AG10803 (cell line): ENCODE measurements at regions not wholly inside any gene's neighbourhood (a gene's known extent, or its start where the extent isn't known, plus 50 kb on each side); places are given as distances from the start of the nearest gene placed in this dataset.

Source experiments
- DNase-seq: peaks from one replicate; pipeline ENCODE4 v3.0.0; 2010; ENCODE audit warnings: low read depth
- H3K4me3 ChIP-seq: 2 replicates; pipeline ENCODE4 v1.5.1; 2011; ENCODE audit warnings: mild to moderate bottlenecking, low read length, control low read depth
- CTCF ChIP-seq: conservative IDR thresholded peaks from 2 replicates; pipeline ENCODE4 v1.5.1; 2011; ENCODE audit warnings: mild to moderate bottlenecking, low read length, control low read depth, inconsistent platforms

- no peak for TF ChIP-seq CTCF
- DNase-seq, result no peak
- H3K4me3 ChIP-seq, result no peak overlapping the region
Measured at GRCh38 chr6:159572439-159573110, 120.5 kb downstream of the SOD2 start.

- DNase-seq, result no peak
- no peak overlapping the region for H3K4me3 ChIP-seq
- no peak for TF ChIP-seq CTCF
Measured at GRCh38 chr6:159565181-159565710, 127.8 kb downstream of the SOD2 start.

GRCh38 chr6:159564456-159564855 is 128.6 kb downstream of the SOD2 start:
- no peak for TF ChIP-seq CTCF
- no peak for DNase-seq

GRCh38 chr6:159557031-159557430 is 136.0 kb downstream of the SOD2 start:
- DNase-seq, result no peak
- no peak for TF ChIP-seq CTCF

More at GRCh38 chr6:159564456-159564855, 128.6 kb downstream of the SOD2 start:
- no peak overlapping the region for H3K4me3 ChIP-seq

GRCh38 chr6:159555082-159555875 is 137.8 kb downstream of the SOD2 start:
- DNase-seq, result no peak
- no peak for TF ChIP-seq CTCF
- H3K4me3 ChIP-seq, result no peak overlapping the region

More at GRCh38 chr6:159557031-159557430, 136.0 kb downstream of the SOD2 start:
- H3K4me3 ChIP-seq, result no peak overlapping the region

GRCh38 chr6:159541296-159541695 is 151.7 kb downstream of the SOD2 start:
- DNase-seq, result no peak
- H3K4me3 ChIP-seq, result no peak overlapping the region
- TF ChIP-seq CTCF, result no peak
